CD1c-positive myeloid dendritic cell (primary cell): ENCODE measurements at regions not wholly inside any gene's neighbourhood (a gene's known extent, or its start where the extent isn't known, plus 50 kb on each side); places are given as distances from the start of the nearest gene placed in this dataset.
"Not testable (repeated sequence)": the region's sequence is repeated elsewhere in the genome, so short reads cannot be mapped to it uniquely, and the experiment has no call there.

Experiments
- DNase-seq: peaks from one replicate; pipeline ENCODE4 v3.0.0-alpha.2; 2016; ENCODE audit errors: extremely low spot score

DNA sequence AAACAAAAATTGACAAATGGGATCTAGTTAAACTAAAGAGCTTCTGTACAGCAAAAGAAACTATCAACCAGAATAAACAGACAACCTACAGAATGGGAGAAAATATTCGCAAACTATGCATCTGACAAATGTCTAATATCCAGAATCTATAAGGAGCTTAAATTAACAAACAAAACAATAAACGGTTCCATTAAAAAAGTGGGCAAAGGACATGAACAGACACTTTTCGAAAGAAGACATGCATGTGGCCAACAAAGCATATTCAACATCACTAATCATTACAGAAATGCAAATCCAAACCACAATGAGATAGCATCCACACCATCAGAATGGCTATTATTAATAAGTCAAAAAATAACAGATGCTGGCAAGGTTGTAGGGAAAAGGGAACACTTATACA lies 50.5 kb upstream of the MED13L start:
- not testable (repeated sequence) for DNase-seq

GRCh38 chr12:116331876-116332275 lies 54.4 kb upstream of the MED13L start:
- peak; percentile 57 for DNase-seq

GRCh38 chr12:116332705-116333380 lies 55.4 kb upstream of the MED13L start:
- no peak for DNase-seq

DNA sequence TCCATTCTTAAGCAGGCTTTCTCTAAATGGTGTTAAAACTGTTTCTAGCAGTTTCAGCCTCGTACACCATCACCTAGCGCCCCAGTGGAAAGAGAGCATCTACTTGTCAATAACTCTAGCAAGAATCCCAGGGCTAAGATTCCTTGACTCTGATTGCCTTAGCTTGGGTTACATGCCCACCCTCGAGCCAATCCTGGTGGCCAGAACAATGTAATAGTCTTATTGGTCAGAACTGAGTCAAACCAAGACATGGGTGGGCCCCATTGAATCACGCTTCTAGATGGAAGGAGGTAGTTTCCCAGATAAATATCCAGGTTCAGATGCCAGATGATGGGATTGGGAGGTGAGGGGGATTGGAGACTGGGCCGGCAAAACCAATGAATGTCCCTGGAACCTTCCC lies 55.9 kb upstream of the MED13L start:
- DNase-seq: no peak

- peak; percentile 96 for DNase-seq
Measured at GRCh38 chr12:116336542-116337065, 59.1 kb upstream of the MED13L start.

GRCh38 chr12:116337312-116337711 lies 59.8 kb upstream of the MED13L start:
- DNase-seq: peak; percentile 33

- DNase-seq: no peak
Measured at GRCh38 chr12:116338064-116338846, 60.8 kb upstream of the MED13L start.

DNA sequence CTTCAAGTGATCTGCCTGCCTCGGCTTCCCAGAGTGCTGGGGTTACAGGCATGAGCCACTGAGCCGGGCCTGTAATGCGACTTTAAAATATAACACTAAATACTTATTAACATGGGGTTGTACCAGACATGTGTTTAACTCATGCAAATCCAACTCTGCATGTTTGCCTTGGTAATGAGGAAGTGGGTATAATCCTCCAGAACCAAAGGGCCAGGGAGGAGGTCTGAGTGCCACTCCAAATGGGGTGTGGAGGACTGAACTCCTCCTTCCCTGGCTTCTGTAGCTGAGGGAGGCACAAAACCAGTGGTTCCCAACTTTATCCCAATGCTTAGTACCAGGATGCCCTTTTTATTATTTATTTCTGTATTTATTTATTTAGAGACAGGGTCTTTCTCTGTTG lies 61.6 kb upstream of the MED13L start:
- DNase-seq: peak; percentile 72

GRCh38 chr12:116339800-116340371 lies 62.4 kb upstream of the MED13L start:
- peak; percentile 86 for DNase-seq

DNA sequence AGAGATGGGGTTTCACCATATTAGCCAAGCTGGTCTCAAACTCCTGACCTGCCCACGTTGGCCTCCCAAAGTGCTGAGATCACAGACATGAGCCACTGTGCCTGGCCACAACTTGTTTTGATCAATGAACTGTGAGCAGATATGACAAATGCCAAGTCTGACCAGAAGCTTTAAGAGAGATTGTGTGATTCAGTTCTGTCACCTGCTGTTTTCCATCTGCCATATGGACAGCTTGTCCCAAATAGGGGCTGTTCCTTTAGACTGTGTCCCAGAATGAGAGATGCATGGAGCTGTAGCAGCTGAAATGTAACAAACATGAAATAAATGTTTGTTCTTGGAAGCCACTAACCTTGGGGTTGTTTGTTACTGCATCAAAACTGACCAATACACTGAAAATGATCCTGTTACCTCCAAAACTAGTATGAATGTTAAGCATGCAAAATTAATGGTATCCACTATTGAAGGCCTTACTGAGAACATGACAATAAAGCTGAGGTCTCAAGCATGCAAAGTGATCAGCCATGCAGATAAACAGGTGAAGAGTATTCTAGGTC lies 65.9 kb upstream of the MED13L start:
- DNase-seq: no peak

DNA sequence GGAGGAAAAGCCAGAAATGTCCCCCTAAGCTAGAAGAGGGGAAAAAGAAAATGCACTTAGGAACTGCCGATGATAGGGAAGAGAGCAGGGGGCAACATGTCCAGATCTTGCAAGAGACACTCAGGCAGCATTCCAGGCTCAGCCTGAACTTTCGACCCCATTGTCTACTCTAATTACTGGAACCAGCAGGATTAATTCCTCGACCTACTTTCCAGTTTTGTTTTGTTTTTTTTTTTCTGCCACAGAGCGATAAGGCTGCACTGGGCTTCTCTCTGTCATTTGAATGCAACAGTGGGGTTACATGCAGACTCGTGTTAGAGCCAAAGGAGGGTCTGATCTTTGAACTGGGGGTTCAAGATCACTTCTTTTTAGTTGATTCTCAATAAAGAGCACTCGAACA lies 68.7 kb upstream of the MED13L start:
- no peak for DNase-seq

GRCh38 chr12:116346741-116347140 lies 69.2 kb upstream of the MED13L start:
- DNase-seq: no peak

DNA sequence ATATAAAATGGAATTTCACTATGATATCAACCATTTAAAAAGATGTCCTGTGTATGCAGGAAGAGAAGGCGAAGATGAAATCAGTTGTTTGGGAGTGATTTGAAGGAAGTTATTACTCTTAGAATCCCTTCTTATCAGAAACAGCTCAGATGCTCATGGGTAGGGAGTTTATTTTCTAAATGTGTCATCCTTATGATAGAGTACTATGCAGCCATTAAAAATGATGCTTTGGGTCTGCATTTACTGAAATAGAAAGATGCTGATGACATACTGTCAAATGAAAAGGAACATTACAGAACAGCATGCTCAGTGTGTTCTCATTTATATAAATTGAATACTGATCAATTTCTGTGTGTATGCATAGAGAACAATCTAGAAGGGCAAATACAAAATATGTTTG lies 69.8 kb upstream of the MED13L start:
- no peak for DNase-seq

DNA sequence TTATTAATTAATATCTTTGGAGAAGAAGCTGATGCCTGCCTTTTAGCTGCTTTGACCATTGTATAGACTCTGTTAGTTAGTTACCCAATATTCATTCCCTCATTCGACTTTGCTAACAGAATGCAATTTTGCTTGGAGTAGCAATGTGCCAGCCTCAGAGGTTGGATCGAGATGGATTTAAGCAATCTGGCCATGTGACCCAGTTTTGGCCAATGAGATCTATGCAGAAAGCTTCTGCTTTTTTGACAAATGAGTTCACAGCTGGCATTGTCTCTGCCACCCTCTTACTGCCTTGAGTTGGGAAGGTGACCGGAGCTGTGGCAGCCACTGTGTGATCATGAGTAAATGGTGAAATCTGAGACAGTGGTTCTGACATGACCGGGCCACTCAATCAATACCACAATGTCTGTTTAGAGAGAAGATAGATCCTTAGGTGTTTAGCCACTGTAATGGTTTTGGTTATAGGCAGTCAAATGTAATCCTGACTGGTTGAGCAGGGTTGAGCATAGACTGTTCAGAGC lies 74.9 kb upstream of the MED13L start:
- no peak for DNase-seq

- DNase-seq: no peak
Measured at GRCh38 chr12:116353958-116354357, 76.5 kb upstream of the MED13L start.

GRCh38 chr12:116354534-116354933 lies 77.0 kb upstream of the MED13L start:
- DNase-seq: no peak

- DNase-seq: no peak
Measured at GRCh38 chr12:116354950-116355783, 77.7 kb upstream of the MED13L start.

GRCh38 chr12:116358536-116358892 lies 81.0 kb upstream of the MED13L start:
- no peak for DNase-seq

DNA sequence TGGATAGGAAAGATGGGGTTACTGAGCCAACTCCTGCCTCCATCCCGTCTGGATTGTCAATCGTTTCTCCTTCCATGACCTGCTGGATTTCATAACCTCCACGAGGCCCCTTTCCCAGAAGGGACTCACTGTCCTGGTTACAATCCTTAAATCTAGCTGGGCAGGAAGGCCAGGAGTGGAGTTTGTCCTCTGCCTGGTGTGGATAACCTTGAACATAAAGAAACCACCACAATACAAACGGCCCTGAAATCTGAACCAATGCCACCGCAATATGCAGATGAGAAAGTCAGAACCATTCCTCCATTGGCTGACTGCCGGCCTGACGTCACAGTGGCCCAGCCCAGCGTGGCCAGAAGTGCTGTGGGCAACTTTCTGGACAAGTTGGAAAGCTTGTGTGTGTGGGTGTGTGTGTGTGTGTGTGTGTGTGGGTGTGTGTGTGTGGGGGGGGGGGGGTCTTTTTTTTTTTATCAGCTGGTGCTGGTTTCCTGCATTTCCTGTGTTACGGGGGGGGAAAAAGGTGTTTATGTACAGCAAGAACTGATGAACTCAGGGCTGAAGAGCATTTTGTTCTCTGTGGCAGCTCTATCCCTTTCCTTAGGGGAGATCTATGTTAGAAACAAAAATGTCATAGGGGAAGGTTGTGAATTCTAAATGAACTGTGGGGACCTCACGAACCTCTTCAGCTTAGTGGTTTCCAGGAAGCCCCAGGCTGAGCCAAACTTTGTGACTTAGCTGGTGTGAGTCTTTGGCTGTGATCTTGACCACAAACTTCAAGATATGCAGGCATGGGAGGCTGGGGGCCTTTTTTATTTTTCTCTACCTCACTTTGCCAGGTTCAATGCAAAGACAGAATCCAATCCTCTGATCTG lies 81.6 kb upstream of the MED13L start:
- DNase-seq: peak; percentile 93
